ENCODE measurements at regions not wholly inside any gene's neighbourhood (a gene's known extent, or its start where the extent isn't known, plus 50 kb on each side); places are given as distances from the start of the nearest gene placed in this dataset.

- Mint-ChIP-seq H3K36me3 (ENCODE audit: low read depth) (no peaks in the 10 kb centered on the region), H3K4me1 (no peaks in the 10 kb centered on the region), H3K27ac (no peak overlapping the region), H3K4me3 (no peak overlapping the region), H3K27me3 (ENCODE audit: low read depth) (no peaks in the 10 kb centered on the region), H3K9me3 (no peaks in the 10 kb centered on the region)
- TF ChIP-seq, protein P1, sequence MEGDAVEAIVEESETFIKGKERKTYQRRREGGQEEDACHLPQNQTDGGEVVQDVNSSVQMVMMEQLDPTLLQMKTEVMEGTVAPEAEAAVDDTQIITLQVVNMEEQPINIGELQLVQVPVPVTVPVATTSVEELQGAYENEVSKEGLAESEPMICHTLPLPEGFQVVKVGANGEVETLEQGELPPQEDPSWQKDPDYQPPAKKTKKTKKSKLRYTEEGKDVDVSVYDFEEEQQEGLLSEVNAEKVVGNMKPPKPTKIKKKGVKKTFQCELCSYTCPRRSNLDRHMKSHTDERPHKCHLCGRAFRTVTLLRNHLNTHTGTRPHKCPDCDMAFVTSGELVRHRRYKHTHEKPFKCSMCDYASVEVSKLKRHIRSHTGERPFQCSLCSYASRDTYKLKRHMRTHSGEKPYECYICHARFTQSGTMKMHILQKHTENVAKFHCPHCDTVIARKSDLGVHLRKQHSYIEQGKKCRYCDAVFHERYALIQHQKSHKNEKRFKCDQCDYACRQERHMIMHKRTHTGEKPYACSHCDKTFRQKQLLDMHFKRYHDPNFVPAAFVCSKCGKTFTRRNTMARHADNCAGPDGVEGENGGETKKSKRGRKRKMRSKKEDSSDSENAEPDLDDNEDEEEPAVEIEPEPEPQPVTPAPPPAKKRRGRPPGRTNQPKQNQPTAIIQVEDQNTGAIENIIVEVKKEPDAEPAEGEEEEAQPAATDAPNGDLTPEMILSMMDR (IDR thresholded peaks at IDR 0.05; ENCODE audit: unreplicated experiment in 3 of 3) = peak; percentile 44 to 64 (median 52)
Measured at GRCh38 chr3:102536456-102536855, 101.6 kb downstream of the ZPLD1 start.

- TF ChIP-seq, protein P1 (IDR thresholded peaks at IDR 0.05; ENCODE audit: unreplicated experiment in 3 of 3) = no peak
- no peaks in the 10 kb centered on the region for H3K9me3 Mint-ChIP-seq
- H3K4me3 Mint-ChIP-seq = no peak overlapping the region
- H3K27me3 Mint-ChIP-seq (ENCODE audit: low read depth) = no peaks in the 10 kb centered on the region
- no peaks in the 10 kb centered on the region for H3K4me1 Mint-ChIP-seq
- H3K36me3 Mint-ChIP-seq (ENCODE audit: low read depth) = no peaks in the 10 kb centered on the region
- no peak overlapping the region for H3K27ac Mint-ChIP-seq
Measured at GRCh38 chr3:102537123-102537522, 102.3 kb downstream of the ZPLD1 start.

- Mint-ChIP-seq H3K27me3 (ENCODE audit: low read depth) (no peaks in the 10 kb centered on the region), H3K9me3 (no peaks in the 10 kb centered on the region), H3K27ac (no peak overlapping the region), H3K36me3 (ENCODE audit: low read depth) (no peaks in the 10 kb centered on the region), H3K4me3 (no peak overlapping the region), H3K4me1 (peaks cover 3% of the 10 kb centered on the region)
- TF ChIP-seq, protein P1 (IDR thresholded peaks at IDR 0.05; ENCODE audit: unreplicated experiment in 3 of 3) = no peak
Measured at GRCh38 chr3:102544741-102545140, 109.9 kb downstream of the ZPLD1 start.

- Mint-ChIP-seq H3K4me3 (no peak overlapping the region), H3K9me3 (no peaks in the 10 kb centered on the region)
Measured at GRCh38 chr3:102545276-102545675, 110.5 kb downstream of the ZPLD1 start.

DNA sequence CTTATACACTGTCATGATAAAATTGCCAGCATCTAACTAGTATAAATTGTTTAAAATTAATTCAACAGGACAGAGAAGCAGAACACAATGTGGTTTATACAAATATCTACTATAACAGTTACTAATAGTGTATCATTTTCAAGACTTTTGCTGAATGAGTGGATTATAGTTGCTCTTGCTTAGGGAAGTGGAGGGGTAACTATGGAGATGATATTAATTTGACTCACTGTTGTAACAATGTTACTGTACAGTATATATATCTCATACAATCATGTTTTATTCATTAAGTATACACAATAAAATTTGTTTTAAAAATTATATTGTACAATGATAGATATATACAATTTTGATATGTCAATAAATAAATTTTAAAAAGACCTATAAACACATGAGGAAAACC lies 119.1 kb downstream of the ZPLD1 start:
- no peaks in the 10 kb centered on the region for H3K36me3 Mint-ChIP-seq (ENCODE audit: low read depth)
- no peaks in the 10 kb centered on the region for H3K4me1 Mint-ChIP-seq
- no peak overlapping the region for H3K27ac Mint-ChIP-seq
- H3K9me3 Mint-ChIP-seq = no peaks in the 10 kb centered on the region
- H3K4me3 Mint-ChIP-seq = no peak overlapping the region
- TF ChIP-seq, protein P1 (IDR thresholded peaks at IDR 0.05; ENCODE audit: unreplicated experiment in 3 of 3) = no peak
- no peaks in the 10 kb centered on the region for H3K27me3 Mint-ChIP-seq (ENCODE audit: low read depth)

More at GRCh38 chr3:102545276-102545675, 110.5 kb downstream of the ZPLD1 start:
- H3K27me3 Mint-ChIP-seq (ENCODE audit: low read depth) = no peaks in the 10 kb centered on the region
- TF ChIP-seq, protein P1 (IDR thresholded peaks at IDR 0.05; ENCODE audit: unreplicated experiment in 3 of 3) = no peak
- no peak overlapping the region for H3K27ac Mint-ChIP-seq
- H3K36me3 Mint-ChIP-seq (ENCODE audit: low read depth) = no peaks in the 10 kb centered on the region
- H3K4me1 Mint-ChIP-seq = peaks cover 3% of the 10 kb centered on the region

GRCh38 chr3:102570511-102570910 lies 135.7 kb downstream of the ZPLD1 start:
- Mint-ChIP-seq H3K4me3 (no peak overlapping the region), H3K27me3 (ENCODE audit: low read depth) (no peaks in the 10 kb centered on the region), H3K4me1 (no peaks in the 10 kb centered on the region), H3K36me3 (ENCODE audit: low read depth) (no peaks in the 10 kb centered on the region), H3K27ac (no peak overlapping the region), H3K9me3 (peaks cover 7% of the 10 kb centered on the region)
- TF ChIP-seq, protein P1 (IDR thresholded peaks at IDR 0.05; ENCODE audit: unreplicated experiment in 3 of 3) = no peak
